ENCODE measurements at regions not wholly inside any gene's neighbourhood (a gene's known extent, or its start where the extent isn't known, plus 50 kb on each side); places are given as distances from the start of the nearest gene placed in this dataset.

GRCh38 chr12:4969405-4969804, 59.7 kb downstream of the KCNA1 start:
- Histone ChIP-seq H3K4me3 (ENCODE audit: insufficient read depth, low read depth, low read length) (no peak overlapping the region), H3K27me3 (ENCODE audit: control insufficient read depth, insufficient read depth, low read length) (peaks cover 2% of the 10 kb centered on the region; the same call in 1 of the 2 replicates), H3K36me3 (replicated peaks; ENCODE audit: control insufficient read depth, insufficient read depth, low read length) (no peaks in the 10 kb centered on the region)
- DNase-seq: no peak

GRCh38 chr12:4974217-4974616, 64.5 kb downstream of the KCNA1 start:
- Histone ChIP-seq H3K4me3 (ENCODE audit: insufficient read depth, low read depth, low read length) (no peak overlapping the region), H3K27me3 (ENCODE audit: control insufficient read depth, insufficient read depth, low read length) (peaks cover 3% of the 10 kb centered on the region; the same call in 1 of the 2 replicates), H3K36me3 (replicated peaks; ENCODE audit: control insufficient read depth, insufficient read depth, low read length) (no peaks in the 10 kb centered on the region)
- DNase-seq: no peak

- H3K27me3 ChIP-seq (ENCODE audit: control insufficient read depth, insufficient read depth, low read length): peaks cover 3% of the 10 kb centered on the region; the same call in 1 of the 2 replicates
- H3K4me3 ChIP-seq (ENCODE audit: insufficient read depth, low read depth, low read length): no peak overlapping the region
- peak; percentile 72 for DNase-seq
- no peaks in the 10 kb centered on the region for H3K36me3 ChIP-seq (replicated peaks; ENCODE audit: control insufficient read depth, insufficient read depth, low read length)
Observed at GRCh38 chr12:4975574-4975973, 65.9 kb downstream of the KCNA1 start.

GRCh38 chr12:4977102-4977501, 66.6 kb upstream of the KCNA5 start:
- Histone ChIP-seq H3K4me3 (ENCODE audit: insufficient read depth, low read depth, low read length) (no peak overlapping the region), H3K36me3 (replicated peaks; ENCODE audit: control insufficient read depth, insufficient read depth, low read length) (no peaks in the 10 kb centered on the region), H3K27me3 (ENCODE audit: control insufficient read depth, insufficient read depth, low read length) (peaks cover 3% of the 10 kb centered on the region; the same call in 1 of the 2 replicates)
- DNase-seq: no peak

- peaks cover 1% of the 10 kb centered on the region; the same call in 1 of the 2 replicates for H3K27me3 ChIP-seq (ENCODE audit: control insufficient read depth, insufficient read depth, low read length)
- H3K4me3 ChIP-seq (ENCODE audit: insufficient read depth, low read depth, low read length): no peak overlapping the region
- H3K36me3 ChIP-seq (replicated peaks; ENCODE audit: control insufficient read depth, insufficient read depth, low read length): no peaks in the 10 kb centered on the region
- DNase-seq: peak; percentile 62
Observed at GRCh38 chr12:4978737-4979136, 64.9 kb upstream of the KCNA5 start.

- peaks cover 1% of the 10 kb centered on the region; the same call in 1 of the 2 replicates for H3K27me3 ChIP-seq (ENCODE audit: control insufficient read depth, insufficient read depth, low read length)
- no peak for DNase-seq
- no peak overlapping the region for H3K4me3 ChIP-seq (ENCODE audit: insufficient read depth, low read depth, low read length)
- no peaks in the 10 kb centered on the region for H3K36me3 ChIP-seq (replicated peaks; ENCODE audit: control insufficient read depth, insufficient read depth, low read length)
Observed at GRCh38 chr12:4979737-4980136, 63.9 kb upstream of the KCNA5 start.

- DNase-seq: no peak
- no peak overlapping the region for H3K4me3 ChIP-seq (ENCODE audit: insufficient read depth, low read depth, low read length)
- no peaks in the 10 kb centered on the region; the same call in 1 of the 2 replicates for H3K27me3 ChIP-seq (ENCODE audit: control insufficient read depth, insufficient read depth, low read length)
- no peaks in the 10 kb centered on the region for H3K36me3 ChIP-seq (replicated peaks; ENCODE audit: control insufficient read depth, insufficient read depth, low read length)
Observed at GRCh38 chr12:4984344-4984743, 59.3 kb upstream of the KCNA5 start.

GRCh38 chr12:4984971-4985370, 58.7 kb upstream of the KCNA5 start:
- no peak for DNase-seq
- Histone ChIP-seq H3K4me3 (ENCODE audit: insufficient read depth, low read depth, low read length) (no peak overlapping the region), H3K36me3 (replicated peaks; ENCODE audit: control insufficient read depth, insufficient read depth, low read length) (no peaks in the 10 kb centered on the region), H3K27me3 (ENCODE audit: control insufficient read depth, insufficient read depth, low read length) (no peaks in the 10 kb centered on the region; the same call in 1 of the 2 replicates)

GRCh38 chr12:4985820-4986219, 57.9 kb upstream of the KCNA5 start:
- Histone ChIP-seq H3K36me3 (replicated peaks; ENCODE audit: control insufficient read depth, insufficient read depth, low read length) (no peaks in the 10 kb centered on the region), H3K27me3 (ENCODE audit: control insufficient read depth, insufficient read depth, low read length) (no peaks in the 10 kb centered on the region; the same call in 1 of the 2 replicates), H3K4me3 (ENCODE audit: insufficient read depth, low read depth, low read length) (no peak overlapping the region)
- DNase-seq: no peak

- DNase-seq: no peak
- Histone ChIP-seq H3K4me3 (ENCODE audit: insufficient read depth, low read depth, low read length) (no peak overlapping the region), H3K27me3 (ENCODE audit: control insufficient read depth, insufficient read depth, low read length) (no peaks in the 10 kb centered on the region; the same call in 1 of the 2 replicates), H3K36me3 (replicated peaks; ENCODE audit: control insufficient read depth, insufficient read depth, low read length) (no peaks in the 10 kb centered on the region)
Observed at GRCh38 chr12:4987076-4988046, 56.3 kb upstream of the KCNA5 start.

- Histone ChIP-seq H3K36me3 (replicated peaks; ENCODE audit: control insufficient read depth, insufficient read depth, low read length) (no peaks in the 10 kb centered on the region), H3K4me3 (ENCODE audit: insufficient read depth, low read depth, low read length) (no peak overlapping the region), H3K27me3 (ENCODE audit: control insufficient read depth, insufficient read depth, low read length) (no peaks in the 10 kb centered on the region)
- no peak for DNase-seq
Observed at GRCh38 chr12:4991373-4991772, 52.3 kb upstream of the KCNA5 start.

GRCh38 chr12:4991801-4992200, 51.9 kb upstream of the KCNA5 start:
- DNase-seq: no peak
- Histone ChIP-seq H3K36me3 (replicated peaks; ENCODE audit: control insufficient read depth, insufficient read depth, low read length) (no peaks in the 10 kb centered on the region), H3K27me3 (ENCODE audit: control insufficient read depth, insufficient read depth, low read length) (no peaks in the 10 kb centered on the region), H3K4me3 (ENCODE audit: insufficient read depth, low read depth, low read length) (no peak overlapping the region)

- Histone ChIP-seq H3K4me3 (ENCODE audit: insufficient read depth, low read depth, low read length) (no peak overlapping the region), H3K27me3 (ENCODE audit: control insufficient read depth, insufficient read depth, low read length) (peaks cover 1% of the 10 kb centered on the region; the same call in 1 of the 2 replicates), H3K36me3 (replicated peaks; ENCODE audit: control insufficient read depth, insufficient read depth, low read length) (no peaks in the 10 kb centered on the region)
- no peak for DNase-seq
Observed at GRCh38 chr12:4992871-4993270, 50.8 kb upstream of the KCNA5 start.

Measured in H7 (cell line).